Kidney (tissue), 13 donors: ENCODE measurements at regions not wholly inside any gene's neighbourhood (a gene's known extent, or its start where the extent isn't known, plus 50 kb on each side); places are given as distances from the start of the nearest gene placed in this dataset.

ENCODE experiments used
- DNase-seq, 5 donors: peaks; one replicate each; pipeline ENCODE4 v3.0.0-alpha.2; 2013 to 2020
- FAIRE-seq: peaks from 2 replicates; lab custom pipeline; 2012; peaks lifted over from hg19 to GRCh38; lab: Jason Lieb, UNC
- H3K27ac ChIP-seq, 2 donors: one replicate each; pipeline ENCODE4 v1.7.0; 2013; ENCODE audit warnings: low read depth in 2 of 2, low read length in 2 of 2, inconsistent platforms in 1 of 2
- H3K27me3 ChIP-seq: one replicate; pipeline ENCODE4 v1.7.1; 2013; ENCODE audit warnings: low read length, inconsistent platforms; ENCODE audit not compliant: control insufficient read depth, insufficient read depth
- H3K36me3 ChIP-seq, 3 donors: one replicate each; pipeline versions ENCODE4 v1.7.0 to v1.7.1; 2013; ENCODE audit warnings: low read length in 3 of 3, control low read depth in 1 of 3, inconsistent platforms in 1 of 3; ENCODE audit not compliant: insufficient read depth in 3 of 3, control insufficient read depth in 2 of 3
- H3K4me1 ChIP-seq, 3 donors: one replicate each; pipeline versions ENCODE4 v1.7.0 to v1.7.1; 2013; ENCODE audit warnings: low read length in 3 of 3, inconsistent platforms in 1 of 3, low read depth in 1 of 3; ENCODE audit not compliant: control insufficient read depth in 2 of 3, insufficient read depth in 2 of 3
- H3K4me3 ChIP-seq, 3 donors: one replicate each; pipeline versions ENCODE4 v1.7.0 to v1.8.1; 2013; ENCODE audit warnings: low read length in 3 of 3, control low read depth in 1 of 3, inconsistent platforms in 1 of 3
- H3K9ac ChIP-seq, 3 donors: one replicate each; pipeline versions ENCODE4 v1.7.0 to v1.7.1; 2013; ENCODE audit warnings: low read length in 3 of 3, control low read depth in 1 of 3, inconsistent platforms in 1 of 3
- H3K9me3 ChIP-seq, 3 donors: one replicate each; pipeline versions ENCODE4 v1.7.0 to v1.7.1; 2013; ENCODE audit warnings: low read length in 3 of 3, control low read depth in 1 of 3, inconsistent platforms in 1 of 3; ENCODE audit not compliant: control insufficient read depth in 2 of 3, insufficient read depth in 1 of 3
- intact Hi-C: fragments of 100-400 bp; cut with DNase I; formaldehyde crosslinking; loops from one replicate; pipeline ENCODE4 v1.11.1; 2022
- TF ChIP-seq, protein P1 (sequence below): IDR thresholded peaks from 3 replicates; pipeline ENCODE4 v1.5.1; 2012; ENCODE audit warnings: mild to moderate bottlenecking, moderate library complexity, borderline replicate concordance; ENCODE audit not compliant: insufficient read depth; ENCODE audit errors: extremely low read depth
- donor health status: control.
- donor health status: control.
- donor health status: control.
- donor health status: control.
- donor health status: control.
- donor health status: DM: yes; HTN: yes; CAD: no.
- donor health status: Normal renal cell carcinoma (clear cell type).

DNA sequence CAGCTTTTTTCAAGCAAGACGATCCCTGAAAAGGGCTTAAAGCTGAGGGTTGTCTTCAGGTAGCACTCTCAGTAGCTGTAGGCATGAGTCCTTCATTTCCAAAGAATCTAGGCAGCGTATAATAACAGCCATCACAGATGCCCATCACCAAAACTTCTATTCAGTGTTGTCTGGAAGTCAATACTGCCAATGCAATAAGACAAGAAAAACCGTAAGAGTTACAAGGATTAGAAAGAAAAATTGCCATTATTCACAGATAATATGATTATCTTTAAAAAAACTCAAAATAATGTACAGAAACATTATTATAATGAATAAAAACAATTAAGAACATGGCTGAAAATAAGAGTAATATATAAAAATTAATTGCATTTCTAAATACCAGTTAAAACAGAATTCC lies 208.2 kb upstream of the ADRA1B start:
- Histone ChIP-seq H3K27ac (no peak overlapping the region), H3K4me1 (no peaks in the 10 kb centered on the region), H3K4me3 (no peak overlapping the region), H3K36me3 (no peaks in the 10 kb centered on the region), H3K9ac (no peak overlapping the region), H3K9me3 (no peaks in the 10 kb centered on the region), H3K27me3 (no peaks in the 10 kb centered on the region)
- DNase-seq (no peak), FAIRE-seq (no peak)
- intact Hi-C loops, result no loop called here
- TF ChIP-seq, protein P1, sequence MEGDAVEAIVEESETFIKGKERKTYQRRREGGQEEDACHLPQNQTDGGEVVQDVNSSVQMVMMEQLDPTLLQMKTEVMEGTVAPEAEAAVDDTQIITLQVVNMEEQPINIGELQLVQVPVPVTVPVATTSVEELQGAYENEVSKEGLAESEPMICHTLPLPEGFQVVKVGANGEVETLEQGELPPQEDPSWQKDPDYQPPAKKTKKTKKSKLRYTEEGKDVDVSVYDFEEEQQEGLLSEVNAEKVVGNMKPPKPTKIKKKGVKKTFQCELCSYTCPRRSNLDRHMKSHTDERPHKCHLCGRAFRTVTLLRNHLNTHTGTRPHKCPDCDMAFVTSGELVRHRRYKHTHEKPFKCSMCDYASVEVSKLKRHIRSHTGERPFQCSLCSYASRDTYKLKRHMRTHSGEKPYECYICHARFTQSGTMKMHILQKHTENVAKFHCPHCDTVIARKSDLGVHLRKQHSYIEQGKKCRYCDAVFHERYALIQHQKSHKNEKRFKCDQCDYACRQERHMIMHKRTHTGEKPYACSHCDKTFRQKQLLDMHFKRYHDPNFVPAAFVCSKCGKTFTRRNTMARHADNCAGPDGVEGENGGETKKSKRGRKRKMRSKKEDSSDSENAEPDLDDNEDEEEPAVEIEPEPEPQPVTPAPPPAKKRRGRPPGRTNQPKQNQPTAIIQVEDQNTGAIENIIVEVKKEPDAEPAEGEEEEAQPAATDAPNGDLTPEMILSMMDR, result no peak

DNA sequence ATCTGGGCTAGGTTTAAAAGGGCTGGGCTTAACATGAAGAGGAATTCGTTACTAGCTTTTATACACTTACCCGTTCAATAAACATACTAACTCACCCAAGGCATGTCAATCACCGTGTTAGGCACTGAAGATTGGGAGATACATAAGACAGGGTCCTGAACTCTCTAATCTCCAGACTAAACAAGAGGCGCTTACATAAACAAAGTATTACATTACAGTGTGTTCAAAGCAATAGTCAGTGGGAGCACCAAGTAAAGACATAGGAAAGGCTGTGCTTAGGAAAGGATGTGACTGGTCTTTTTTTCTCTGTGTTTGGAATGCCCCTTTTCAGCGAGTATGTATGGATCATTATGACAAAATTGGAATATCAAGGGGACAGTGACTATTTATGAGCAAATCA lies 203.6 kb upstream of the ADRA1B start:
- no peak overlapping the region for H3K9ac ChIP-seq
- DNase-seq, result peak in 2 of 5 donors; percentile 22 to 23
- FAIRE-seq, result no peak
- intact Hi-C loops, result no loop called here
- no peaks in the 10 kb centered on the region for H3K36me3 ChIP-seq
- TF ChIP-seq, protein P1, result no peak
- no peaks in the 10 kb centered on the region for H3K27me3 ChIP-seq
- no peak overlapping the region for H3K4me3 ChIP-seq
- H3K4me1 ChIP-seq, result no peaks in the 10 kb centered on the region
- no peaks in the 10 kb centered on the region for H3K9me3 ChIP-seq
- no peak overlapping the region for H3K27ac ChIP-seq

DNA sequence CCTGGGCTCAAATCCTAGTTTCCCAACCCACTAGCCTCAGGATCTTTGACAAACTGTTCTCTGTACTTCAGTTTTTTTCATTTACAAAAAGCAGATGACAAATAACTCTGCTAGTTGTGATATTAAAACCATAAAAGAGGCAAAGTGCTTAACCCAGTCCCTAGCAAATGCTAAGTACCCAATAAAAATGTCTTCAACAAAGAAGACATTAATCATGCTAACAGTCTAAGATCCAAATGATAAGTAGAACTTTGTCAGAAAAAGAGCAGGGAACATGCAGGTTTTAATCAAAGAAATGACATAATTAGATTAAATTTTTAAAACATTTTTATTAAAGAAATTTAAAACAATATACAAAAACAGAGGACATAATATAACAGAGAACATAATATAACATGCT lies 203.0 kb upstream of the ADRA1B start:
- Histone ChIP-seq H3K9me3 (no peaks in the 10 kb centered on the region), H3K27me3 (no peaks in the 10 kb centered on the region), H3K4me3 (no peak overlapping the region), H3K27ac (no peak overlapping the region), H3K9ac (no peak overlapping the region), H3K4me1 (no peaks in the 10 kb centered on the region), H3K36me3 (no peaks in the 10 kb centered on the region)
- intact Hi-C loops, result no loop called here
- no peak for FAIRE-seq
- TF ChIP-seq, protein P1, result no peak
- no peak for DNase-seq

DNA sequence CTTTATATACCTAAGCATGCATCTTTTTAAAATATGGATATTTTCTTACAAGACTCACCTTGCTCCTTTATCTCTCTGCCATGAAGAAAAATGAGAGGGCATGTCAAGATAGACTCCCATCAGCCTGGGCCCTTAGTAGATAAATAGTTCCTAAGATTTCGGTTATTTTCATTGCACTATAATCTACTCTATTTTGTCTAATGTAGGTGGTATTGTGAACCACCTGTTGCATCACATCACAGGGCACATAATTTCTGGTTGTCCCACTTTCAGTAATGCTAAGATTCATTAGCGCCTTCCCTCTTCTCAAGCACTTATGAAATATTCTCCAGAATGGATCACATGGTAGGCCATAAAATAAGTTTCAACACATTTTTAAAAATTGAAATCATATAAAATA lies 202.5 kb upstream of the ADRA1B start:
- no peaks in the 10 kb centered on the region for H3K9me3 ChIP-seq
- H3K4me3 ChIP-seq, result no peak overlapping the region
- no peaks in the 10 kb centered on the region for H3K27me3 ChIP-seq
- no peaks in the 10 kb centered on the region for H3K36me3 ChIP-seq
- intact Hi-C loops, result no loop called here
- FAIRE-seq (no peak), DNase-seq (no peak)
- TF ChIP-seq, protein P1, result no peak
- H3K27ac ChIP-seq, result no peak overlapping the region
- H3K4me1 ChIP-seq, result no peaks in the 10 kb centered on the region
- H3K9ac ChIP-seq, result no peak overlapping the region
